ENCODE measurements at regions not wholly inside any gene's neighbourhood (a gene's known extent, or its start where the extent isn't known, plus 50 kb on each side); places are given as distances from the start of the nearest gene placed in this dataset.

DNA sequence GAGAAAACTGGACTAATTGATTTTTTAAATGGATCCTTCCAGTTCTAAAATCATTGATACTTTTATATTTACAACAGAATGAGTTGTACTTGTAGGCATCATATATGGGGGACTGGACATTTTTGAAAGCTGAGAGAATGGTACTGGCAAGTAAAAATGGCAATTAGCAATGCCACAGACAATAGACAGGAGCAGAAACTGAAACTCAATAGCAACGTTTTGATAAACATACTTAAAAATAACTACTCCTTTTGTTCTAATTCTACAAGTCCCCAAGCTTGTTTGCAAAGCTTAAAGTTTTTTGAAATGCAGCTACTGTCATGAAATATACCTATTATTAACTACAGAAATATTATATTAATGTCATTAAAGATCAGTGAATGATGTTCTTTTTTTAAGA is 52.8 kb upstream of the FBXL7 start:
- no peak overlapping the region for H3K9ac ChIP-seq (ENCODE audit: low read length in 5 of 5)
- H3K27ac ChIP-seq (ENCODE audit: low read depth, low read length) = no peak overlapping the region
- H3K36me3 ChIP-seq (ENCODE audit: control insufficient read depth in 5 of 5, insufficient read depth in 5 of 5, low read length in 5 of 5) = no peaks in the 10 kb centered on the region
- no peaks in the 10 kb centered on the region for H3K27me3 ChIP-seq (ENCODE audit: control insufficient read depth in 5 of 5, insufficient read depth in 4 of 5, low read length in 5 of 5)
- H3K9me3 ChIP-seq (ENCODE audit: control insufficient read depth in 5 of 5, low read length in 5 of 5) = peaks cover 0 to 2% (median 0%) of the 10 kb centered on the region in 5 donors
- H3K4me3 ChIP-seq (ENCODE audit: low read depth in 1 of 5, low read length in 5 of 5) = no peak overlapping the region
- no peaks in the 10 kb centered on the region for H3K4me1 ChIP-seq (ENCODE audit: control insufficient read depth in 5 of 5, insufficient read depth in 5 of 5, low read length in 5 of 5)

DNA sequence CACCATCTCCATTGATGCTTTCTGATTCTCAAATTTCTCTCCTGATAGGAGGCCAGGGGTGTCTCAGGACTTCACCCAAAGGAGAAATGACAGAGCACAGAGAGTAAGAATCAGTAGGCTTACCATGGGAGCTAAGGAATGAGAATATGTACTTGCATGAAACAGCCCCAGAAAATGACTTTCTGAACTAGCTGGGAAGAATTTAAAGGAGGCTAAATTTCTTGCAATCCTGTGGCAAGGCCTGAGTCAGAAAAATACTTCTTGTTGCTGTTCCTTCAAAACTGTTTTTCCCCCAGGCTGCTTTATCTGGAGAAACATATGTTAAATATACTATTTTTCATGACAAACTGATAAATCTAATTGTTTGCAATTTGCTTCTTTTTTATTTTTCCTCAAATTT is 53.4 kb upstream of the FBXL7 start:
- no peak overlapping the region for H3K27ac ChIP-seq (ENCODE audit: low read depth, low read length)
- no peaks in the 10 kb centered on the region for H3K36me3 ChIP-seq (ENCODE audit: control insufficient read depth in 5 of 5, insufficient read depth in 5 of 5, low read length in 5 of 5)
- H3K9ac ChIP-seq (ENCODE audit: low read length in 5 of 5) = no peak overlapping the region
- peaks cover 0 to 2% (median 0%) of the 10 kb centered on the region in 5 donors for H3K9me3 ChIP-seq (ENCODE audit: control insufficient read depth in 5 of 5, low read length in 5 of 5)
- no peaks in the 10 kb centered on the region for H3K27me3 ChIP-seq (ENCODE audit: control insufficient read depth in 5 of 5, insufficient read depth in 4 of 5, low read length in 5 of 5)
- no peaks in the 10 kb centered on the region for H3K4me1 ChIP-seq (ENCODE audit: control insufficient read depth in 5 of 5, insufficient read depth in 5 of 5, low read length in 5 of 5)
- no peak overlapping the region for H3K4me3 ChIP-seq (ENCODE audit: low read depth in 1 of 5, low read length in 5 of 5)

DNA sequence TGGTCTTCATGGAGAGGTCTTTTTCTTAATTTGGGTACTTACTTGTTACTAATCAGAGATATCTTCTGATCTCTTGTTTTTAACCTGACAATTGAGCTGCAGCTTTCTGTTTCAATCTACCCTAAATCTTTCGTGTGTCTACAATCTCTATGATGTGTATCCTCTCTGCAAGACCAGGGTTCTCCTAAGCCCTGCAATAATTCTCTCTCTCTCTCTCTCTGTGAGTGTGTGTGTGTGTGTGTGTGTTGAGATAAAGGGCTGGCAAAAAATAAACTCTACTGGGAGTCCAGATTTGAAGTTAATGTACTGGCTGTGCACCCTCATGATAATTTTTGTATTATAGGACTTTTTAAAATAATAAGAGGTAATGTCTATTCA is 57.8 kb upstream of the FBXL7 start:
- Histone ChIP-seq H3K9ac (ENCODE audit: low read length in 5 of 5) (no peak overlapping the region), H3K9me3 (ENCODE audit: control insufficient read depth in 5 of 5, low read length in 5 of 5) (no peaks in the 10 kb centered on the region), H3K27me3 (ENCODE audit: control insufficient read depth in 5 of 5, insufficient read depth in 4 of 5, low read length in 5 of 5) (no peaks in the 10 kb centered on the region), H3K27ac (ENCODE audit: low read depth, low read length) (no peak overlapping the region), H3K4me3 (ENCODE audit: low read depth in 1 of 5, low read length in 5 of 5) (no peak overlapping the region), H3K4me1 (ENCODE audit: control insufficient read depth in 5 of 5, insufficient read depth in 5 of 5, low read length in 5 of 5) (no peaks in the 10 kb centered on the region), H3K36me3 (ENCODE audit: control insufficient read depth in 5 of 5, insufficient read depth in 5 of 5, low read length in 5 of 5) (no peaks in the 10 kb centered on the region)

DNA sequence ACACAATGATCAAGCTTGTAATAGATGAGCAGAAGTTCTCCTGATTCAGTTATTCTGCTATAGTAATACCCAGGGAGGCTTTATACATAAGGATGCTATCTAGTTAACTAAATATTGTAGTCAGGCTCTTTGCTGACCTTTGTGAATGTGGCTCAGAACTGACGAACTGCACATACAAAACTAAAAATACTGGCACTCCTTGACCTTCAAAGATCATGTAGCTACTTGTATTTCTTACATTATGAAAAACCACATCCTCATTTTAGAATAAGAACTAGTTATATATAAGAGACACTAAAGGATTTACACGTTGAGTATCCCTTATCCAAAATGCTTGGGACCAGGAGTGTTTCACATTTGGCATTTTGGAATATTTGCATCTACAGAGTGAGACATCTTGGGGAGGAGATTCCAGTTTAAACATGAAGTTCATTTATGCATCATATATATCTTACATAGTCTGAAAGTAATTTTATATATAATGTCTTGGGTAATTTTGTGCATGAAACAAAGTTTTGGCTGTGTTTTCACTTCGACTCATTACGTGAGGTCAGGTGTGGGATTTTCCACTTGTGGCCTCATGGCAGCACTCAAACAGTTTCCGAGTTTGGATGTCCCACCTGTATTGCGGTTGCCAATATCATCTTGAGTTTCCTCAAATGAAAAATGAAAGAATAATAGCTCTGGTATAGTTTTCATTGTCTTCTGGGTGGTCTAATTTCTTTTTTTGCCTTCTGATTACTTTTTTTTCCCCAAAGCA is 58.4 kb upstream of the FBXL7 start:
- Histone ChIP-seq H3K27me3 (ENCODE audit: control insufficient read depth in 5 of 5, insufficient read depth in 4 of 5, low read length in 5 of 5) (no peaks in the 10 kb centered on the region), H3K27ac (ENCODE audit: low read depth, low read length) (no peak overlapping the region), H3K9me3 (ENCODE audit: control insufficient read depth in 5 of 5, low read length in 5 of 5) (no peaks in the 10 kb centered on the region), H3K4me3 (ENCODE audit: low read depth in 1 of 5, low read length in 5 of 5) (no peak overlapping the region), H3K9ac (ENCODE audit: low read length in 5 of 5) (no peak overlapping the region), H3K4me1 (ENCODE audit: control insufficient read depth in 5 of 5, insufficient read depth in 5 of 5, low read length in 5 of 5) (no peaks in the 10 kb centered on the region), H3K36me3 (ENCODE audit: control insufficient read depth in 5 of 5, insufficient read depth in 5 of 5, low read length in 5 of 5) (no peaks in the 10 kb centered on the region)

DNA sequence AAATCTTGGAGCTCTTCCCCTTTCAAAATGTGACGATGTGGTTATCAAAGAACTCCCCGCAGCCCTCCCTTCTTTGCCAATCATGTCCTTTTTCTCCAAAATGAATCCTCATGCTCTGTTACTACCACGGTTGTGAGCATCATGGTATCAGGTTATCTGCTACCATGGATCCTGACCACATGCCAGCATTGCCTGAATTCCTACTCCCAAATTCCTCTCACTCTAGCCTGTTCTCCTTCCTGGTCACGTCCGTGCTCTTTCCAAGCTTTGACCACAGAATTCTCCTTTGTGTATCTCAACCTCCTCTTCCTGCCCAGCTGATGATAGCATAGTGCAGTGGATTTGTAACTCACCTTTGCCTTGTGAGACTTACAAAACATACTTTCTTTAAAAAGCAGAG is 59.5 kb upstream of the FBXL7 start:
- no peaks in the 10 kb centered on the region for H3K36me3 ChIP-seq (ENCODE audit: control insufficient read depth in 5 of 5, insufficient read depth in 5 of 5, low read length in 5 of 5)
- H3K4me1 ChIP-seq (ENCODE audit: control insufficient read depth in 5 of 5, insufficient read depth in 5 of 5, low read length in 5 of 5) = no peaks in the 10 kb centered on the region
- no peaks in the 10 kb centered on the region for H3K27me3 ChIP-seq (ENCODE audit: control insufficient read depth in 5 of 5, insufficient read depth in 4 of 5, low read length in 5 of 5)
- H3K4me3 ChIP-seq (ENCODE audit: low read depth in 1 of 5, low read length in 5 of 5) = no peak overlapping the region
- no peaks in the 10 kb centered on the region for H3K9me3 ChIP-seq (ENCODE audit: control insufficient read depth in 5 of 5, low read length in 5 of 5)
- H3K27ac ChIP-seq (ENCODE audit: low read depth, low read length) = no peak overlapping the region
- no peak overlapping the region for H3K9ac ChIP-seq (ENCODE audit: low read length in 5 of 5)

DNA sequence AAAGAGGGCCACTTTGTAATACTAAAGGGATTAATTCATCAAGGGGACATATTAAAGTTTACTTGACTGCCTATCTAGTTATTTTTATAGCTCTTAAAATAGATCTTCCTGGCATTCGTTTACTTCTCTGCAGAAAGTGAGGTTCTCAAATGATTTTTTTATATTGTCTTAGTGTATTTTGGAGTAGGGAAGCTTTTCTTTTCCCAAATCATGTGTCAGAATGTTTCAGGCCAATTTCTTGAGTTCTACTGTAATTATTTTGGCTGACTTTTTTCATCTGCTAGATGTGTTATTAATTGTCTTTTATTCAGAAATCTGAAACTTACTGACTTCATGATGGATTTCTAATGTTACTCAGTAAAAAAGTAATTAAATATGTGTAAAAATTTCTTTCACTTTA is 60.2 kb upstream of the FBXL7 start:
- Histone ChIP-seq H3K27ac (ENCODE audit: low read depth, low read length) (no peak overlapping the region), H3K4me1 (ENCODE audit: control insufficient read depth in 5 of 5, insufficient read depth in 5 of 5, low read length in 5 of 5) (no peaks in the 10 kb centered on the region), H3K36me3 (ENCODE audit: control insufficient read depth in 5 of 5, insufficient read depth in 5 of 5, low read length in 5 of 5) (no peaks in the 10 kb centered on the region), H3K27me3 (ENCODE audit: control insufficient read depth in 5 of 5, insufficient read depth in 4 of 5, low read length in 5 of 5) (no peaks in the 10 kb centered on the region), H3K9me3 (ENCODE audit: control insufficient read depth in 5 of 5, low read length in 5 of 5) (no peaks in the 10 kb centered on the region), H3K4me3 (ENCODE audit: low read depth in 1 of 5, low read length in 5 of 5) (no peak overlapping the region), H3K9ac (ENCODE audit: low read length in 5 of 5) (no peak overlapping the region)

DNA sequence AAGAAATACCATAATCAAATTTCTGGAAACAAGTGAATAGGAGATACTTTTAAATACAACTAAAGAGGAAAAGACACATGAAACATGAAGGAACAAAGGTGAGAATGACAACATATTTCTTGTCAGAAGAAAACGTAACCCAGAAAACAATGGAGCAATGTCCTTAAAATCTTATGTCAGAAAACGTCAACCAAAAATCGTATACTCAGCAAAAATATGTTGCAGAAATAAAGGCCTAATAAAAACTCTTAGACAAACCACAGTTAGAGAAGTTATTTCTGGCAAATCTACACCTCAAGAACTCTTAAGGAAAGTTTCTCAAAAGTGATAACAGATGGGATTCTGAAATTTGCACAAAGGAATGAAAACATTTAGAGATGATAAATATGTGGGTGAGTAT is 66.3 kb upstream of the FBXL7 start:
- Histone ChIP-seq H3K9me3 (ENCODE audit: control insufficient read depth in 5 of 5, low read length in 5 of 5) (no peaks in the 10 kb centered on the region), H3K4me3 (ENCODE audit: low read depth in 1 of 5, low read length in 5 of 5) (no peak overlapping the region), H3K27ac (ENCODE audit: low read depth, low read length) (no peak overlapping the region), H3K4me1 (ENCODE audit: control insufficient read depth in 5 of 5, insufficient read depth in 5 of 5, low read length in 5 of 5) (no peaks in the 10 kb centered on the region), H3K27me3 (ENCODE audit: control insufficient read depth in 5 of 5, insufficient read depth in 4 of 5, low read length in 5 of 5) (peaks cover 0 to 3% (median 0%) of the 10 kb centered on the region in 5 donors), H3K9ac (ENCODE audit: low read length in 5 of 5) (no peak overlapping the region), H3K36me3 (ENCODE audit: control insufficient read depth in 5 of 5, insufficient read depth in 5 of 5, low read length in 5 of 5) (no peaks in the 10 kb centered on the region)

DNA sequence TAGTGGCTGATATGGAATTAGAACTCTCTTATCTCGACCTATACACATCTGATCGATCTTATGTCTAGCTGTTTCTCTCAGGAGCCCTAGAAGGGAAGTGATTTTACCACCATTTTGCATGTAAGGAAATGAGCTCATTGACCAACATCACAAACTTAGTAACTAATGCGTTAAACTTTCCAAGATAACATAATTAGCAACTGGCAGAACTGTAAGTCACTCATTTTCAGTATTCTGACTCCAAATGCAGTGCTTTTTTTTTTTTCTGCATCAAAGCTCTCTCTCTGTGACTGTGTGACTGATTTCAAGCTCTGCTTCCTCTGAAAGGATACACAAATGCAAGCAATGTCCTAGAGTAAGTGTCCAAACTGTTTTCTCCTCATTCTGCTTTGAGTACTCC is 68.1 kb upstream of the FBXL7 start:
- Histone ChIP-seq H3K36me3 (ENCODE audit: control insufficient read depth in 5 of 5, insufficient read depth in 5 of 5, low read length in 5 of 5) (no peaks in the 10 kb centered on the region), H3K4me1 (ENCODE audit: control insufficient read depth in 5 of 5, insufficient read depth in 5 of 5, low read length in 5 of 5) (no peaks in the 10 kb centered on the region), H3K4me3 (ENCODE audit: low read depth in 1 of 5, low read length in 5 of 5) (no peak overlapping the region), H3K27ac (ENCODE audit: low read depth, low read length) (no peak overlapping the region), H3K27me3 (ENCODE audit: control insufficient read depth in 5 of 5, insufficient read depth in 4 of 5, low read length in 5 of 5) (peaks cover 0 to 5% (median 0%) of the 10 kb centered on the region in 5 donors), H3K9ac (ENCODE audit: low read length in 5 of 5) (no peak overlapping the region), H3K9me3 (ENCODE audit: control insufficient read depth in 5 of 5, low read length in 5 of 5) (no peaks in the 10 kb centered on the region)

DNA sequence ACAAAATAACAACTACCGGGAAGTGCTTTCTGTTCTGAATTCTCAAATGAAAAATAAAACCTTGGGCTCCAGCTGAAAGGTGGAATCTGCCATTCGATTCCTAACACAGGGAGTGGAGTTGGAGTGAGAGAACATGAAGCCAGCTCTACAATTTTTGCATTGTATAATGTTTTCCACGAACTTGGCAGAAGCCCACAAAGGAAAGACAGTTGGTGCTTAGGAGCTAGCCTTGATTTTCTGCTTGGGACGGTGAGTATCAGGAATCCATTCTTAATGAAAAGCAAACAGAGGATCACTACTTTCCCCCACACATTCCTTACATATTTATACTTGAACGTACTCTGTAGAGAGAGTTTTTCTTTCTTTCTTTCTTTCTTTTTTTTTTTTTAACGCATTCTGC is 74.2 kb upstream of the FBXL7 start:
- H3K36me3 ChIP-seq (ENCODE audit: control insufficient read depth in 5 of 5, insufficient read depth in 5 of 5, low read length in 5 of 5) = no peaks in the 10 kb centered on the region
- no peak overlapping the region for H3K27ac ChIP-seq (ENCODE audit: low read depth, low read length)
- H3K27me3 ChIP-seq (ENCODE audit: control insufficient read depth in 5 of 5, insufficient read depth in 4 of 5, low read length in 5 of 5) = peaks cover 0 to 5% (median 0%) of the 10 kb centered on the region in 5 donors
- peaks cover 0 to 9% (median 4%) of the 10 kb centered on the region in 5 donors for H3K4me1 ChIP-seq (ENCODE audit: control insufficient read depth in 5 of 5, insufficient read depth in 5 of 5, low read length in 5 of 5)
- no peak overlapping the region for H3K9ac ChIP-seq (ENCODE audit: low read length in 5 of 5)
- no peaks in the 10 kb centered on the region for H3K9me3 ChIP-seq (ENCODE audit: control insufficient read depth in 5 of 5, low read length in 5 of 5)
- H3K4me3 ChIP-seq (ENCODE audit: low read depth in 1 of 5, low read length in 5 of 5) = peak overlapping the region; percentile 14 to 54 (median 47)

DNA sequence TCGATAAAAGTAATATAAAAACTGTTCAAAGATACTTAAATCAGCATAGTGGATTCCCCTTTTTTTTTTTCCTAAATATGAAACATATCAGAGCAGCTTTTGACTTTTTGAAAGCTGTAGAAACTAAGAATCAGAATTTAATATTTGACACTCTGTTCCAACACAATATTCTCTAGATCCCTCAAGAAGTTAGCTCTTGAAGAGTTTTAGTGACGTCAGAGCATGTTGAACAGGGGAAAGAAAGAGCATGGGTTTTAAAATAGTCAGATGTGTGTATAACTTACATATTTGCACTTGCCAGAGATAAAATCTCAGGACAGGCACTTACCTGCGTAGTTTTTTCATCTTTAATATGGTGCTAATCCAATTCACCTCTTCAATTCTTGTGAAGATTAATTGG is 75.2 kb upstream of the FBXL7 start:
- no peak overlapping the region for H3K9ac ChIP-seq (ENCODE audit: low read length in 5 of 5)
- peaks cover 0 to 9% (median 4%) of the 10 kb centered on the region in 5 donors for H3K4me1 ChIP-seq (ENCODE audit: control insufficient read depth in 5 of 5, insufficient read depth in 5 of 5, low read length in 5 of 5)
- H3K36me3 ChIP-seq (ENCODE audit: control insufficient read depth in 5 of 5, insufficient read depth in 5 of 5, low read length in 5 of 5) = no peaks in the 10 kb centered on the region
- H3K4me3 ChIP-seq (ENCODE audit: low read depth in 1 of 5, low read length in 5 of 5) = no peak overlapping the region
- peaks cover 0 to 5% (median 0%) of the 10 kb centered on the region in 5 donors for H3K27me3 ChIP-seq (ENCODE audit: control insufficient read depth in 5 of 5, insufficient read depth in 4 of 5, low read length in 5 of 5)
- no peak overlapping the region for H3K27ac ChIP-seq (ENCODE audit: low read depth, low read length)
- no peaks in the 10 kb centered on the region for H3K9me3 ChIP-seq (ENCODE audit: control insufficient read depth in 5 of 5, low read length in 5 of 5)

Data from subcutaneous abdominal adipose tissue (tissue), 5 donors.